Mucosa of stomach (tissue), 1 donor: ENCODE measurements at regions not wholly inside any gene's neighbourhood (a gene's known extent, or its start where the extent isn't known, plus 50 kb on each side); places are given as distances from the start of the nearest gene placed in this dataset.

Source experiments
- H3K27me3 ChIP-seq: one replicate; pipeline ENCODE4 v1.7.0; 2013; ENCODE audit warnings: mild to moderate bottlenecking, low read length; ENCODE audit not compliant: control insufficient read depth, insufficient read depth
- H3K36me3 ChIP-seq: one replicate; pipeline ENCODE4 v1.7.0; 2013; ENCODE audit warnings: low read length; ENCODE audit not compliant: control insufficient read depth, insufficient read depth
- H3K4me1 ChIP-seq: one replicate; pipeline ENCODE4 v1.7.0; 2013; ENCODE audit warnings: mild to moderate bottlenecking, low read length; ENCODE audit not compliant: control insufficient read depth, insufficient read depth
- H3K4me3 ChIP-seq: one replicate; pipeline ENCODE4 v1.7.0; 2013; ENCODE audit warnings: low read length
- H3K9ac ChIP-seq: one replicate; pipeline ENCODE4 v1.7.0; 2013; ENCODE audit warnings: mild to moderate bottlenecking, low read length, moderate library complexity
- H3K9me3 ChIP-seq: one replicate; pipeline ENCODE4 v1.7.0; 2013; ENCODE audit warnings: mild to moderate bottlenecking, low read length, moderate library complexity; ENCODE audit not compliant: control insufficient read depth
- donor health status: Pancreatic carcinoma.

DNA sequence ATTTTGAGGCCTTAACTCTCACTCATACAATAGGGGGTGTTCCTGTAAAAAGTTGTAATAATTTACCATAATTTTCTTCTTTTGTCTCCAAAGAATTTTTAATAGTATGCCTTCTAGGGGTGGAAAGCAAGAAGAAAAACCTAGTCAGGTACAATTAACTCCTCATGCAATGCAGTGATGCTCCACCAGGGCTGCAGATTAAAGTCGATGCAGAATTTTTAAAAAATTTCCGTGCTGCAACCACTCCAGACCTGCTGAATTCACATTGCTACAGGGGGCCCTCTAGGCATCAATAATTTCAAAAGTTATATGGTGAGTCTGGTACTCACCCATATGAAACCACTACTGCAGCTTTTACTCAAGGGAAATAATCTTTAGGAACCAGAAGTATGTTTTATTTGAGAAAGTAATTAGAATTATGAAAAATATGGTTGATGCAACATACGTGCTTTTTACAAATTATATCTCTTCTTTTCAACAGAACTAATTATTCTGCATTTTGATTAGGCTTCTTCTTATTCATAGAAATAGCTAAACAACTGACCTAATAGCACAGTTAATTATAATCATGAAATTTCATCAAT, 353.2 kb downstream of the BCAT1 start:
- H3K4me3 ChIP-seq = no peak overlapping the region
- no peak overlapping the region for H3K9ac ChIP-seq
- H3K36me3 ChIP-seq = no peaks in the 10 kb centered on the region
- no peaks in the 10 kb centered on the region for H3K27me3 ChIP-seq
- no peaks in the 10 kb centered on the region for H3K4me1 ChIP-seq
- no peaks in the 10 kb centered on the region for H3K9me3 ChIP-seq

DNA sequence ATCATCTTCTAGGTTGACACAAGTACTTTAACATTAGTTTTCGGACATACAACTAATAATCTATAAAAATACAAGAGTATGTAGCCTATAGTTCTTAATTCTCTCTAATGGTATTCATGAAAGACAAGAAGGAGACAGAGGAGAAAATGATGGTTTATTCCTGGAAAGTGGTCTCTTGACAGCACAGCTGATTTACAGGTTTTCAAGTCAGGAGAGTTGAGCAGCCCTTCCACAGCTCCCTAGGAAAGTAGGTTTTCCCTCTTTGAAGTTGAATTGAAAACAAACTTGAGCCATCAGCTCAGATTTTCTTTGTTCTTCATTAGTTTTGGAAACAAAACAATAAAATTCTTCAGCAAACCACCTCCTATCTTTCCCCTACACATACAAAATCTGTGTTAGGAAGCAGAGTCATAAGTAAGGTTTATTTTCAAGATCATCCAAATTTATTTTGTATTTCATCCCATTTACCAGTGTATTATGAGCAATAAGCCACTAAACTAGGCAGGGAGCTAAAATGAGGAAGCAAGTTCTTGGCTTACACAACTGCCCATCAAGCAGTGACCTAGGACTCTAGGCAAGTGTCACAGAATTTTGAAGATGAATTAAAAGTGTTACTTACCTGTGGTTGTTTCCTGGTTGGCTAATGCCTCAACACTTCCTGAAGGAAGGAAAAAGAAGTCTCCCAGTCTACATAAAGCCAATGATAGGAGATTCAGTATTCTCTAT, 357.0 kb downstream of the BCAT1 start:
- Histone ChIP-seq H3K27me3 (no peaks in the 10 kb centered on the region), H3K9ac (no peak overlapping the region)

DNA sequence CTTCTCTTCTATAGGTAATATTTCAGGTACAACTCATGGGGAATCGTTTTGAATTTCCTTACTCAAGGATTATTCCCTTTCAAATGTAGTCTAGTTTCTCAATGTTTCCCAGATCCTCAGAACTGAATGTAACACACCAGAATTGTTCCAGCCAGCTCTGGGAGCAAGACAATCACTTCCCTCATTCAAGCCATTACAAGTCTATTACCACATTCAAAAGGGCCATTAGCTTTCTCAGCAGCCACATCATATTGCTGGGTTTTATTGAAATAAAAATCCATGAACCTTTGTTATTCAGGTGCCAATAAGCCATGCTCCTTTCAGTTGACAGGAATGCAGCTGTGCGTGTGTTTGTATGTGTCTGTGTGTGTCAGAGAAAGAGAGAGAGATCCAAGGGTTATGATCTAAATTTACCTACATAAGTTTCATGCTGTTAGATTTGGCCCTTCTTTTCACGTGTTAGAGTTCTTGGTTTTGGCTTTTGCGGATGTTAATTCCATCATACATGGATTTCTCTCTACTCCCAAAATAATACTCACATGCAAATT, 357.7 kb downstream of the BCAT1 start:
- Histone ChIP-seq H3K36me3 (no peaks in the 10 kb centered on the region), H3K9ac (no peak overlapping the region), H3K27me3 (no peaks in the 10 kb centered on the region), H3K4me1 (no peaks in the 10 kb centered on the region), H3K4me3 (no peak overlapping the region), H3K9me3 (no peaks in the 10 kb centered on the region)

More for the DNA sequence above, 357.0 kb downstream of the BCAT1 start:
- no peaks in the 10 kb centered on the region for H3K4me1 ChIP-seq
- no peaks in the 10 kb centered on the region for H3K9me3 ChIP-seq
- H3K36me3 ChIP-seq = no peaks in the 10 kb centered on the region
- no peak overlapping the region for H3K4me3 ChIP-seq

DNA sequence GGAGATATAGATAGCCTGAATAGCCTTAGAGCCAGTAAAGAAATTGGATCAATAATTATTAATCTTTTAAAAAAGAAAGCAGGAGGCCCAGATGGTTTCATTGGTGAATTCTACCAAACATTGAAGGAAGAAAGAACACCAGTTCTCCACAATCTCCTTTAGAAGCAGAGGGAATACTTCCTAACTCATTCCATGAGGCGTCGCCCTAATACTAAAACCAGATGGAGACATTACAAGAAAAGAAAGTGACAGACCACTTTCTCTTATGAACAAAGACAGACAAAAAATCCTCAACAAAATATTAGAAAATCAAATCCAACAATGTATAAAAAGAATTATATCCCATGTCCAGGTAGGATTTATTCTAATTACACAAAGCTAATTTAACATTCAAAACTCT, 362.6 kb downstream of the BCAT1 start:
- no peaks in the 10 kb centered on the region for H3K36me3 ChIP-seq
- H3K4me1 ChIP-seq = no peaks in the 10 kb centered on the region
- no peak overlapping the region for H3K9ac ChIP-seq
- no peaks in the 10 kb centered on the region for H3K27me3 ChIP-seq
- no peaks in the 10 kb centered on the region for H3K9me3 ChIP-seq
- H3K4me3 ChIP-seq = no peak overlapping the region

DNA sequence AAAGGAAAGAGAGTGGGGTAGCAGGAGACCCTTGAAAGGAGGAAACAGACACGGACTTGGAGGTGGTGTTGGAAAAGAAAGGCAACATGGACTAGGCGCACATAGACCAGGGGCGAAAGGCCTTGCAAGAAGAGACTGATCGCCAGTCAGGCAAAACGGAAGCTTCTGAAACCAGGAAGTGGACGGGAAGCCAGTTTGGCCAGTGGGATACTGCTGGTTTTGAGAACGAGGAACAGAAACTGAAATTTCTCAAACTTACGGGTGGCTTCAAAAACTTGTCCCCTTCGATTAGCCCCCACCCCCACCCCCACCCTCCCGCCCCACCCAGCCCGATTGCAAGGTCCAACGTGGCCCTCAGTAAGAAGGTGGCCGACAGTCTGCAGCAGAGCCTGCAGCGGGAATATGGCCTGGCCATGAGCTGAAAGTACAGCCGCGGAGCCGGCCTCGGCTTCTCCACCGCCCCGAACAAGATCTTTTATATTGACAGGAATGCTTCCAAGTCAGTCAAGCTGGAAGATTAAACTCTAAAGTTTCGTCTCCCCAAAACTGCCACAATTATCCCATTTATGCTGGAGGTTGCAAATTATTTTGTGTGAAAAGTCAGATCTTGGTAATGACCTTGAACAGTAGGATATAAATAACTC, 364.7 kb downstream of the BCAT1 start:
- Histone ChIP-seq H3K9me3 (no peaks in the 10 kb centered on the region), H3K4me3 (no peak overlapping the region), H3K36me3 (no peaks in the 10 kb centered on the region), H3K4me1 (no peaks in the 10 kb centered on the region), H3K9ac (no peak overlapping the region), H3K27me3 (no peaks in the 10 kb centered on the region)

DNA sequence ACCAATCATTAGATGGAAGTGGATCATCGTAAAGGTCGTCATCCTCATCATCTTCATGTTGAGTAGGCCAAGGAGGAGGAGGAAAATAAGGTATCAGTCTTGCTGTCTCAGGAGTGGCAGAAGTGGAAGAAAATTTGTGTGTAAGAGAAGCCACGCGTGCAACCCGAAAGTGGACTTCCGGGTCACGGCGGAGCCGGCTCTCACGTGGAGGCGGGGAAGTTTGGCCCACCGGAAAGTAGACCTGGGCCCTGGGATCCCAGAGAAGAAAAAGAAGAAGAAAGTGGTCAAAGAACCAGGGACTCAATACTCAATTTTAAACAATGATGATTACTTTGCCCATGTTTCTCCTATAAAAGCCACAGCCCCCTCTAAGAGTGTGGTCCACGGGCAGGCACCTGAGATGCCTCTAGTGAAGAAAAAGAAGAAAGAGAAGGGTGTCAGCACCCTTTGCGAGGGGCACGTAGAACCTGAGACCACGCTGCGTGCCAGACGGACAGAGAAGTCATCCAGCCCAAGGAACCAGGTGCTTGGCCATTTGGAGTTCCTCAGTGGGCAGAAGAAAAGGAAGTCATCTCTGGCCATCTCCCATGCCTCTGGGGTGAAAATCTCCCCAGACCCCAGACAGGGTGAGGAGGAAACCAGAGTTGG, 365.8 kb downstream of the BCAT1 start:
- no peaks in the 10 kb centered on the region for H3K4me1 ChIP-seq
- no peaks in the 10 kb centered on the region for H3K27me3 ChIP-seq
- H3K36me3 ChIP-seq = no peaks in the 10 kb centered on the region
- H3K9me3 ChIP-seq = no peaks in the 10 kb centered on the region
- H3K4me3 ChIP-seq = no peak overlapping the region
- no peak overlapping the region for H3K9ac ChIP-seq

DNA sequence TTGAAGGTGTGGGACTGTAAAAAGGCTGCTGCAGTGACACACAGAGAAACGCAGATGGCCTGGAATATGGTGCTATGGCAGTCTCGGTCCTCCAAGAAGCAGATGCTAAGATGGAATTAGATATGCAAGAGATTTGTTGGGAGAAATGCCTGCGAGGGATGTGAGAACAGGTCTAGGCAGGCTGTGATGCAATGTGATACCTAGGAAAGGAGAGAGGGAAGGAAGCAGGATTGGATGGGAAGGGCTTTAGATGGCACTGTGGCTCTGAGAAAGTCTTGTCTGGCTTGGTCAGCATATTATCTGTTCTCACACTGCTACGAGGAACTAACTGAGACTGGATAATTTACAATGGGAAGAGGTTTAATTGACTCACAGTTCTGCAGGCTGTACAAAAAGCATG, 374.4 kb downstream of the BCAT1 start:
- H3K36me3 ChIP-seq = no peaks in the 10 kb centered on the region
- H3K4me1 ChIP-seq = no peaks in the 10 kb centered on the region
- H3K27me3 ChIP-seq = no peaks in the 10 kb centered on the region
- no peaks in the 10 kb centered on the region for H3K9me3 ChIP-seq
- no peak overlapping the region for H3K9ac ChIP-seq
- H3K4me3 ChIP-seq = no peak overlapping the region

DNA sequence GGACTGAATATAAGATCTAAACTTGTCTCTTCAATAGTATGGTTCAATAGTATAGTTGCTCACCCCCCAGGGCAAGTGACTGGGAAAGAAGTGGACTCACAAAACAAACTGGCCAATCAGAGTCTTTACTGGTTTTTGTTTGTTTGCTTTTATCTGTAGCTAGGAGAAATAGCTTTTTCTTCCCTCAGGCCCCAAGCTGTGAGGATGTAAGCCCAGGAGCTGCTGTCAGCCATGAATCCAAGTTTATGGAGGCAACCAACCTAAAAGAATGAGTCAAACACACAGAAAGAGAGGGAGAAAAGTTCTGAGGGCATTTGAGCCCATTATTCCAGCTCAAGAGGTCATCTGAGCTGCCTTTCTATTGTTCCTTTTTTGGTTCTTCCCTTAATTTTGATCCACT, 375.3 kb downstream of the BCAT1 start:
- Histone ChIP-seq H3K4me1 (no peaks in the 10 kb centered on the region), H3K4me3 (no peak overlapping the region), H3K9ac (no peak overlapping the region), H3K36me3 (no peaks in the 10 kb centered on the region), H3K27me3 (no peaks in the 10 kb centered on the region), H3K9me3 (no peaks in the 10 kb centered on the region)

DNA sequence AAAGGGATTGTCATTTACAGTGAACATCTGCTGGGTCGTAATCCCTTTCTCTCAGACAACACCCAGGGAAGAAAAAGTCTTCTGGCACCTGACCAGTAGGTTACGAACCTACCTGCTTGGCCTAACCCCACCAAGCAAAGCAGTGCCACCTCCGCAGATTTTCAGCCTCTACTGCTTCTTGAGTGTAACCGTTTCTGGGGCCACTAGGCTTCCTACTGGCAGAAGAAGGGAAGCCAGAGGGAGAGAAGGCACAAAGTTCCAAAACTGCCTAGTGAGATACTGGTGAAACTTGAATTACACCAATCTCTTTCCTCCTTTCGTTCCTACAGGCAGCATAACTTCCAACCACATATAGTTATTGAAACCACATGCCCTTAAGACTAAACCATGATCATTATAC, 383.6 kb downstream of the BCAT1 start:
- H3K4me3 ChIP-seq = no peak overlapping the region
- H3K9me3 ChIP-seq = no peaks in the 10 kb centered on the region
- no peaks in the 10 kb centered on the region for H3K4me1 ChIP-seq
- no peak overlapping the region for H3K9ac ChIP-seq
- H3K27me3 ChIP-seq = peaks cover 36% of the 10 kb centered on the region
- H3K36me3 ChIP-seq = no peaks in the 10 kb centered on the region

DNA sequence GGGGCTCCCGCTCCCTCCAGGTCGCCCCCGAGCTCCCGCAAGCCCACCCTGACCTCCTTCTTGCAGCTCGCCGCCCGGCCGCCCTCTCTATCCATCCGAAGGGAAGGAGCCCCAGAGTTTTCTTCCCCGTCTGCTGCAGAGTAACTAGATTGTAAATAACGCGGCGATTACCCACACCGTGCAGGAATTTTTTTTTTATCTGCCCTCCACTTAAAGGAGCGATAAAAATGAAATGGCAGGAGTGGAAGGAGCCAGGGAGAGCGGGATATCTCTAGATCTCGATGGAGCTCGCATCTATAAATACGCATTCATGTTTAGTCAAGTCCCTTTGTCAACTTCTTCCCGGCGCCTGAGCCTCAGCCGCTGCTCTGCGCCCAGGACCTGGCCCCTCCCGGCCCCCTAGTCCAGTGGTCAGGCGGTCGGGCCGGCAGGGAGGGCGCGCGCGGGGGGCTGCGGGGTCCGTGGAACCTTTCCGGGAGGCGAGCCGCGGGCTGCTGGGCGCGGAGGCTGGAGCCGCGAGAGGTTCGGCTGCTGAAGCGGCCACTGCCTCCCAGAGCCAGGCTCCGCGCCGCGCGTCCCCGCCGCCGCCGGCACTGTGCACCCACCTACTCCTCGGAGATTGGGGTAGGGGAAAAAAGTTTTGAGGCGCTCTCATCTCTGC, 386.0 kb downstream of the BCAT1 start:
- Histone ChIP-seq H3K4me1 (no peaks in the 10 kb centered on the region), H3K4me3 (no peak overlapping the region), H3K36me3 (no peaks in the 10 kb centered on the region), H3K27me3 (peaks cover 36% of the 10 kb centered on the region), H3K9me3 (no peaks in the 10 kb centered on the region), H3K9ac (peak overlapping the region; percentile 28)

DNA sequence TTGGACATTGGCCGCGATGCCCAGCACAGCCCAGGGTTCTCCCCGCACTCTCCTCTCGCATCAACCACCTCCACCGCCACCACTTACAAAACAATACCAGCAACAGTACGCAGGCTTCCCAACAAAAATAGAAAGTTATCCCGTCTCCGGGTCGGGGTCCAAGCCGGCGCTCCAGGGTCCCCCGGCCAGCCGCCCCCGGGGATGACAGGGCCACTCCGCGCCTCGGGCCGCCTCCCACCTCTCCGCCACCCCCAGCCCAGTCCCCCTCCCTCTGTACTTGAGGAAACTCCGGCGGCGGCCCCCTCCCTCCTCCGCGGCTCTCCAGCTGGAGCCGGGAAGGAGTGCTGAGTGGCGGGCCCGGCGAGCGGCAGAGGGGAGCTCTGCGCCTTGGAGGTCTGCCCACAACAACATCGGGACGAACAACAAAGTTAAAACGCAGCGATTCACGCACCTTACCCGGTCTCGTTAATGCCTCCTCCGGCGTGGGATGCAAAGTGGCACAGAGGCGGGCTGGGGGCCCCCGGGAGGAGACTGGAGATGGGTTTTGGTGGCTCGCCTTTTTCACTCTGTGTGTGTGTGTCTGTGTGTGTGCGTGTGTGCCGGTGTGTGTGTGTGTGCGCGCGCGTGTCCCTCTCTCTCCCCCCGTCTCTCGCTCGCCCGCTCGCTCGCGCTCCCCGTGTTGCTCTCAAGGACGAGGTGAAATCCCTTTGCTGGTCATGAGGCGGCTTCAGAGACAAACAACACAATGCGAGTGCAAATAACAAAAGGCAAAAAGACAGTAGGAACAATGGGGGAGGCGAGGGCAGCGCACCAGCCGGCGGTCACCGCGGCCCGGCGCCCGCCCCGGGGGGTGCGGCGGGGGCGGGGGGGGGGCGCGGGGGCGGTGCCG, 386.8 kb downstream of the BCAT1 start:
- H3K9me3 ChIP-seq = no peaks in the 10 kb centered on the region
- peak overlapping the region; percentile 37 for H3K4me3 ChIP-seq
- H3K9ac ChIP-seq = peak overlapping the region; percentile 68
- no peaks in the 10 kb centered on the region for H3K4me1 ChIP-seq
- no peaks in the 10 kb centered on the region for H3K36me3 ChIP-seq
- H3K27me3 ChIP-seq = peaks cover 36% of the 10 kb centered on the region
